Naive thymus-derived CD4-positive, alpha-beta T cell (primary cell): ENCODE measurements at regions not wholly inside any gene's neighbourhood (a gene's known extent, or its start where the extent isn't known, plus 50 kb on each side); places are given as distances from the start of the nearest gene placed in this dataset.

Experiments
- ATAC-seq: fragments of 150-1000 bp; cut with Tn5 transposase; 2 replicates; pipeline ENCODE4 v1.10.0; 2021; ENCODE audit warnings: mild to moderate bottlenecking, moderate library complexity
- CTCF ChIA-PET: fragments of 350-600 bp; sonication (Branson Sonifier 250); formaldehyde crosslinking; loops from one replicate; lab custom pipeline; 2021; ENCODE audit warnings: antibody characterized with exemption; lab: Charles Lee
- POLR2A ChIA-PET: fragments of 350-600 bp; sonication (Branson Sonifier 250); formaldehyde crosslinking; loops from one replicate; lab custom pipeline; 2021; ENCODE audit warnings: antibody characterized with exemption, inconsistent platforms; lab: Charles Lee
- DNase-seq, 9 donors: peaks; one replicate each; pipeline versions ENCODE4 v3.0.0 to v3.0.0-alpha.2; 2020 to 2022; ENCODE audit warnings: mixed read lengths in 1 of 9
- H3K27ac ChIP-seq: one replicate; pipeline ENCODE4 v1.7.0; 2013; ENCODE audit warnings: mild to moderate bottlenecking, low read depth, low read length, moderate library complexity
- H3K27me3 ChIP-seq, 2 donors: one replicate each; pipeline ENCODE4 v1.7.0; 2013; ENCODE audit warnings: low read length in 2 of 2, mild to moderate bottlenecking in 2 of 2, moderate library complexity in 2 of 2; ENCODE audit not compliant: control insufficient read depth in 2 of 2, insufficient read depth in 2 of 2
- H3K36me3 ChIP-seq, 3 experiments: 1 replicate in 2 of 3; 2 replicates in 1 of 3; pipeline ENCODE4 v1.7.0; 2013; ENCODE audit warnings: low read length in 3 of 3, mild to moderate bottlenecking in 3 of 3, moderate library complexity in 1 of 3; ENCODE audit not compliant: insufficient read depth in 3 of 3, control insufficient read depth in 2 of 3
- H3K4me1 ChIP-seq, 2 donors: one replicate each; pipeline ENCODE4 v1.7.0; 2013; ENCODE audit warnings: low read length in 2 of 2, mild to moderate bottlenecking in 2 of 2, moderate library complexity in 1 of 2; ENCODE audit not compliant: control insufficient read depth in 2 of 2, insufficient read depth in 2 of 2
- H3K4me3 ChIP-seq: 2 replicates; pipeline ENCODE4 v1.7.0; 2013; ENCODE audit warnings: mild to moderate bottlenecking, low read length
- H3K9me3 ChIP-seq, 3 experiments: 1 replicate in 2 of 3; 2 replicates in 1 of 3; pipeline ENCODE4 v1.7.0; 2013; ENCODE audit warnings: low read length in 3 of 3; ENCODE audit not compliant: control insufficient read depth in 2 of 3
- H3K27ac Mint-ChIP-seq, 9 donors: one replicate each; pipeline ENCODE4 v1.8.0; 2020 to 2022; ENCODE audit warnings: mixed read lengths in 9 of 9, mild to moderate bottlenecking in 8 of 9, moderate library complexity in 5 of 9, inconsistent platforms in 2 of 9
- H3K27me3 Mint-ChIP-seq, 5 donors: one replicate each; pipeline ENCODE4 v1.8.0; 2021 to 2022; ENCODE audit warnings: mixed read lengths in 5 of 5, mild to moderate bottlenecking in 1 of 5
- H3K36me3 Mint-ChIP-seq, 5 donors: one replicate each; pipeline ENCODE4 v1.8.0; 2020 to 2022; ENCODE audit warnings: mixed read lengths in 5 of 5, mild to moderate bottlenecking in 3 of 5, inconsistent platforms in 1 of 5
- H3K4me1 Mint-ChIP-seq, 7 donors: one replicate each; pipeline ENCODE4 v1.8.0; 2020 to 2022; ENCODE audit warnings: mixed read lengths in 7 of 7, mild to moderate bottlenecking in 3 of 7, inconsistent platforms in 1 of 7
- H3K4me3 Mint-ChIP-seq, 10 donors: one replicate each; pipeline ENCODE4 v1.8.0; 2020 to 2022; ENCODE audit warnings: mild to moderate bottlenecking in 10 of 10, mixed read lengths in 10 of 10, moderate library complexity in 6 of 10, inconsistent platforms in 2 of 10
- H3K9me3 Mint-ChIP-seq, 11 donors: one replicate each; pipeline ENCODE4 v1.8.0; 2020 to 2022; ENCODE audit warnings: mixed read lengths in 11 of 11, mild to moderate bottlenecking in 4 of 11, inconsistent platforms in 1 of 11, moderate library complexity in 1 of 11
- intact Hi-C, 2 donors: fragments of 100-400 bp; cut with micrococcal nuclease; formaldehyde crosslinking; loops; one replicate each; pipeline ENCODE4 v1.15.1; 2023

DNA sequence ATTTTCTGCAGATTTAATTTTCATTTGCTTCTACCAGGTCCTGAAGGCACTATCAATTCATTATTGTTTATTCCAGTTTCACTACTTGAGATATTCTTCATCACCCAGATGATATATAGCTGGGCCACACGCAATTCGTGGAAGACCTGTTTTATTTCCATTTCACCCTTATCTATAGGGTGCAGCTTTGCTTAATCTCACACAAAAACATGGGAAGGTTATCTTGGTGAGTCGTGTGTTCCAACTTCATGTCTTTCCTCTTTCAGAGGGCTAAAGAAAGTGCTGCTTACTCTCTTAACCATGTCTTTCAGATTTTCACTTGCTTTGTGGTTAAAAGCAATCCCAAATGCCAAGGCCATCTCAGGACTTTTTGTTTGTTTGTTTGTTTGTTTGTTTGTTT, 194.0 kb downstream of the SOD2 start:
- Mint-ChIP-seq H3K36me3 (no peaks in the 10 kb centered on the region), H3K4me1 (no peaks in the 10 kb centered on the region), H3K27ac (no peak overlapping the region), H3K4me3 (no peak overlapping the region), H3K27me3 (peaks cover 8 to 31% (median 25%) of the 10 kb centered on the region in 5 donors), H3K9me3 (peaks cover 0 to 33% (median 9%) of the 10 kb centered on the region in 11 donors)
- no peaks in the 10 kb centered on the region for H3K4me1 ChIP-seq
- DNase-seq (no peak), ATAC-seq (no peak)
- no peaks in the 10 kb centered on the region for H3K27me3 ChIP-seq
- no peaks in the 10 kb centered on the region for H3K9me3 ChIP-seq
- ChIA-PET POLR2A (no interaction called here), CTCF (no interaction called here)
- intact Hi-C loops, result no loop called here
- H3K27ac ChIP-seq, result no peak overlapping the region
- no peak overlapping the region for H3K4me3 ChIP-seq
- H3K36me3 ChIP-seq, result no peaks in the 10 kb centered on the region

DNA sequence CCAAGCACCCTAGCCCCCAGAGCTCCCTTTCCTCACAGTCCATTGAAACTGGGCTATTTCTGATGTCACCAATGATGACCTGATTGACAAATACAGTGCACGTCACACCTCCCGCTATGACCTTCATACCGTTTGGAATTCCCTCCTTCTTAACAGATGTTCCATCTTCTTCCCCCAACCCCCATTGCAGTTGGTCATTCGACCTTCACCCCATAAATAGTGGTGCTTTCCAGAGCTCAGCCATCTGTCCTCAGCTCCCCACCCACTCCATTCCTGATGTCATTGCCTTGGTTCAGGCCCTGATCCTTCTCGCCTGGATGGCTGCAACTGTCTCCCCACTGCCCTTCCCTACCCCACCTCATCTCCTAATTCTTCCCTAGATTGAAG, 198.5 kb downstream of the SOD2 start:
- ChIA-PET CTCF (no interaction called here), POLR2A (no interaction called here)
- H3K4me1 ChIP-seq, result no peaks in the 10 kb centered on the region
- H3K9me3 Mint-ChIP-seq, result peaks cover 0 to 21% (median 8%) of the 10 kb centered on the region in 11 donors
- H3K9me3 ChIP-seq, result no peaks in the 10 kb centered on the region
- intact Hi-C loops, result no loop called here
- no peak overlapping the region for H3K27ac ChIP-seq
- H3K27me3 Mint-ChIP-seq, result peaks cover 2 to 36% (median 22%) of the 10 kb centered on the region in 5 donors
- no peaks in the 10 kb centered on the region for H3K4me1 Mint-ChIP-seq
- ATAC-seq (no peak), DNase-seq (no peak)
- no peaks in the 10 kb centered on the region for H3K36me3 Mint-ChIP-seq
- H3K27ac Mint-ChIP-seq, result no peak overlapping the region
- no peak overlapping the region for H3K4me3 Mint-ChIP-seq
- no peak overlapping the region for H3K4me3 ChIP-seq
- H3K36me3 ChIP-seq, result no peaks in the 10 kb centered on the region
- no peaks in the 10 kb centered on the region for H3K27me3 ChIP-seq

DNA sequence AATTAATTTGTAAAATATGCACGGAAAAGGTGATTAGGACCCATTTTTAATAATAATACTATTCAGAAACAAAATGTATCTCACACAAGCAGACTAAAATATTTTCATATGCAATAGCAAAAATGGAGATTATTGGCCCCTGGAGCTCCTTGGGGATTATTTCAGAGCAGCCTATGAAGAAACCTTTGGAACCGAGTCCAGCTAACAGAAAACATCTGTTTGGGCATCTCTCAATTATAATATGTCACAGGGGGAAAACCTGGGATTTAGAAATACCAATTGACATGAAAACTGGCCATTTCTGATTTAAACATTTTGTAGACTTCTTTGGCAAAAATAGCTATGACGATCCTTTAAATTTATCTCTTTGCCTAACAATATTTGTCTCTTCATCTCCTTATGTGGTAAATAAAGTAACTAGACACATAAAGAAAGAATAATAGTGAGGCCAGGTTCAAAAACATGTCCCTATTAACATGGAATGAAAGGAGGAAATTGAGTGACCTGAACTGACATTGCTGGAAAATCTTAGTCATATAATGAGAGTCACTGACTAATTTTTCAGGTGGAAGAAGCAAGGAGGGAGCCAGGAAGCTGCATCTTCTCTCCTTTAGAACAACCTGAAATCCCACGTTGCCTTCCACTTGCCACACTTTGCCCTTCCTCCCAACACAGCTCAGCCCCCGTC, 199.0 kb downstream of the SOD2 start:
- ATAC-seq, result no peak
- Histone ChIP-seq H3K4me1 (no peaks in the 10 kb centered on the region), H3K36me3 (no peaks in the 10 kb centered on the region), H3K27ac (no peak overlapping the region), H3K9me3 (no peaks in the 10 kb centered on the region), H3K27me3 (no peaks in the 10 kb centered on the region), H3K4me3 (no peak overlapping the region)
- no peak for DNase-seq
- H3K4me3 Mint-ChIP-seq, result no peak overlapping the region
- no peak overlapping the region for H3K27ac Mint-ChIP-seq
- POLR2A ChIA-PET, result no interaction called here
- H3K9me3 Mint-ChIP-seq, result peaks cover 0 to 17% (median 7%) of the 10 kb centered on the region in 11 donors
- H3K36me3 Mint-ChIP-seq, result no peaks in the 10 kb centered on the region
- H3K4me1 Mint-ChIP-seq, result no peaks in the 10 kb centered on the region
- CTCF ChIA-PET, result no interaction called here
- intact Hi-C loops, result no loop called here
- peaks cover 2 to 39% (median 22%) of the 10 kb centered on the region in 5 donors for H3K27me3 Mint-ChIP-seq

DNA sequence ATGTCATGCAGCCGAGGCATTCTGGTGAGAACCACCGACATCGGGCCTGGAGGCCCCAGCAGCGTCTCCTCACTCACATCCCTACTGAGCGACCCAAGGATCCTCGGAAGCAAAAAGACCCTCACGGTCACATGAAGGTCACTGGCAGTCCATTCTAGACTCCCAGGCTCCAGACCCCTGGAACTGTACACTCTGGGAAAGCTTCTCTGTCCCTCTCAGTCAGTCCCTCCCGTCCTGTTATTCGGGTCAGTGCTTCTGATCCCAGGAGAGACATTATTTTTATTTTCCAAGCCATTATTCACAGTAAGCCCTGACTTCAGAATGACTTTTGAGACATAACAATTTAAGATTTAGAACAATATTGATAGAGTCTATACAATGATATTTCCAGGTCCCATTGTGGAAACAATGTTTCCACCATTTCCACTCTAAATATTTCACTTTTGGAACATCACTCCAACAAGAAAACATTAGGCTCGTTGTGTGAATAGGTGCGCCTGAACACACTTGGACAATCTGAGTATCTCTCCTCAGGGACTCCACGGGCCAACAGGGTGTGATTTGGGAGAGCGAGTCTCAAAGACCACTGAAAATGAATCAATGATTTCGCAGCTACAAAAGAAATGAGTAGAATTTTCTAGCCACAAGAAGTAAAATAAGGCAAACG, 199.7 kb downstream of the SOD2 start:
- Histone ChIP-seq H3K4me1 (no peaks in the 10 kb centered on the region), H3K9me3 (no peaks in the 10 kb centered on the region), H3K27ac (no peak overlapping the region), H3K27me3 (no peaks in the 10 kb centered on the region), H3K4me3 (no peak overlapping the region), H3K36me3 (no peaks in the 10 kb centered on the region)
- DNase-seq (no peak), ATAC-seq (no peak)
- H3K27me3 Mint-ChIP-seq, result peaks cover 2 to 39% (median 22%) of the 10 kb centered on the region in 5 donors
- no peak overlapping the region for H3K27ac Mint-ChIP-seq
- intact Hi-C loops, result no loop called here
- H3K4me1 Mint-ChIP-seq, result no peaks in the 10 kb centered on the region
- no peaks in the 10 kb centered on the region for H3K36me3 Mint-ChIP-seq
- H3K9me3 Mint-ChIP-seq, result peaks cover 0 to 10% (median 3%) of the 10 kb centered on the region in 11 donors
- CTCF ChIA-PET, result no interaction called here
- POLR2A ChIA-PET, result no interaction called here
- no peak overlapping the region for H3K4me3 Mint-ChIP-seq

DNA sequence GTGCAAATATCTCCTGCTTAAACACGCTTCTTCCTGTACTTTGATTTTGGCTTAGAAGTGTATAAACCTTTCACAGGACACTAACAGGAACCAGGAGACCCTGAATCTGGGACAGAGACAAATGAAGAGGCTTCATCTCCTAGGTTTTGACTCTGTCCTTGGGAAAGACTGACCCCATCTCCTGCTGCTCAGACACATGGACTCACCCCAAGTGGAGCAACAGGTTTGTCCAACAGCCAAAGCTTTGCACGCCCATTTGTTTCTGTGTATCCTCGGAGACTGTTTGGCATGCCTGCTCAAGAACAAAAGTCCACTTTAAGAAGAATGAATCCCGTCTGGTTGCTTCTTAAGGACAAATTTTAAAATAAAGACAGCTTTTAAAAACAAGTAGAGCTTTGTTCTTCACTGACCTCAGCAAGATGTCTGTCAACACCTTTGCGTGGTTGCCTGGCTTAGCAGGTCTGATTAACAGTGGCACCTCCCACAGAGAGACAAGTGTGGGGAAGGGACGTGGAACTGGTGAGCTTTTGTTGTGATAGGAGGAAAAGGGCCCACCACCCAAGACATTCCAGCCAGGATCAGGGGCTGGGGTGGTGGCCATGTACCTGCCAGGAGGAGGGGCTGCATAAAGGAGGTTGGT, 202.6 kb downstream of the SOD2 start:
- ChIA-PET CTCF (no interaction called here), POLR2A (no interaction called here)
- DNase-seq (no peak), ATAC-seq (no peak)
- H3K27me3 ChIP-seq, result no peaks in the 10 kb centered on the region
- no peak overlapping the region for H3K4me3 ChIP-seq
- Mint-ChIP-seq H3K27me3 (peaks cover 5 to 30% (median 19%) of the 10 kb centered on the region in 5 donors), H3K4me1 (no peaks in the 10 kb centered on the region), H3K9me3 (peaks cover 0 to 3% (median 0%) of the 10 kb centered on the region in 11 donors), H3K27ac (no peak overlapping the region), H3K4me3 (no peak overlapping the region), H3K36me3 (no peaks in the 10 kb centered on the region)
- intact Hi-C loops, result no loop called here
- no peaks in the 10 kb centered on the region for H3K9me3 ChIP-seq
- no peaks in the 10 kb centered on the region for H3K4me1 ChIP-seq
- no peaks in the 10 kb centered on the region for H3K36me3 ChIP-seq
- no peak overlapping the region for H3K27ac ChIP-seq

DNA sequence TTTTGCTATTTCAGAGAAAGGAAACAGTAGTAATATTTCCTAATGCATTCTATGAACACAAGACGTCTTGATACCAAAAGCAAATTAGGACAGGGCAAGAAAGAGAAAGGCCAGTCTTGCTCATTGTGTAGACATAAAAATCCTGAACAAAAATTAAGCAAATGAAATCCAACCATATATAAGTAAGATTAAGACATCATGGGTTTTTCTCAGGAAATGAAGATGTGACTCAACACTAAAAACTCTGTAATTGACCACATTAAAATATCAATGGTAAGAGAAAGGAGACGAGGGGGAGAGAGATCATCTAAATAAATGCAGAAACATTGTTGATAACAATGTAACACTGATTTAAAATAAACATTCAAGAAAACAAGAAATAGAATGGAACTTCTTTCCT, 205.4 kb downstream of the SOD2 start:
- Mint-ChIP-seq H3K4me1 (no peaks in the 10 kb centered on the region), H3K27me3 (peaks cover 11 to 31% (median 25%) of the 10 kb centered on the region in 5 donors), H3K9me3 (peaks cover 0 to 3% (median 0%) of the 10 kb centered on the region in 11 donors), H3K36me3 (no peaks in the 10 kb centered on the region), H3K4me3 (no peak overlapping the region), H3K27ac (no peak overlapping the region)
- POLR2A ChIA-PET, result no interaction called here
- no peak overlapping the region for H3K27ac ChIP-seq
- no peak overlapping the region for H3K4me3 ChIP-seq
- no peak for DNase-seq
- CTCF ChIA-PET, result no interaction called here
- ATAC-seq, result no peak
- H3K27me3 ChIP-seq, result no peaks in the 10 kb centered on the region
- no peaks in the 10 kb centered on the region for H3K36me3 ChIP-seq
- H3K9me3 ChIP-seq, result no peaks in the 10 kb centered on the region
- intact Hi-C loops, result no loop called here
- no peaks in the 10 kb centered on the region for H3K4me1 ChIP-seq
